MM.1S (cell line): ENCODE measurements at regions not wholly inside any gene's neighbourhood (a gene's known extent, or its start where the extent isn't known, plus 50 kb on each side); places are given as distances from the start of the nearest gene placed in this dataset.

Source experiments
- DNase-seq: peaks from one replicate; pipeline ENCODE4 v3.0.0-alpha.2; 2015
- H2AFZ ChIP-seq: fragments of 300-600 bp; sonication (generic); 2 replicates; pipeline ENCODE4 v1.6.0; 2016; ENCODE audit warnings: antibody characterized with exemption, low read length
- H3F3A ChIP-seq: fragments of 300-600 bp; sonication (generic); 2 replicates; pipeline ENCODE4 v1.6.1; 2016; ENCODE audit warnings: mild to moderate bottlenecking, antibody characterized with exemption, low read length, moderate library complexity, mixed read lengths; ENCODE audit not compliant: insufficient read depth
- H3K27ac ChIP-seq: fragments of 300-600 bp; sonication (generic); 2 replicates; pipeline ENCODE4 v1.5.1; 2016; ENCODE audit warnings: mild to moderate bottlenecking, low read length
- H3K27me3 ChIP-seq: fragments of 300-600 bp; sonication (generic); replicated peaks from 2 replicates; pipeline ENCODE4 v1.6.0; 2016; ENCODE audit warnings: low read length; ENCODE audit not compliant: insufficient read depth
- H3K36me3 ChIP-seq: fragments of 300-600 bp; sonication (generic); replicated peaks from 2 replicates; pipeline ENCODE4 v1.6.1; 2016; ENCODE audit warnings: mild to moderate bottlenecking, low read length, mixed read lengths; ENCODE audit not compliant: insufficient read depth
- H3K4me1 ChIP-seq: fragments of 300-600 bp; sonication (generic); 2 replicates; pipeline ENCODE4 v1.6.1; 2016; ENCODE audit warnings: low read length, mixed read lengths
- H3K4me2 ChIP-seq: fragments of 300-600 bp; sonication (generic); 2 replicates; pipeline ENCODE4 v1.6.0; 2016; ENCODE audit warnings: low read depth, low read length
- H3K4me3 ChIP-seq: fragments of 300-600 bp; sonication (generic); 2 replicates; pipeline ENCODE4 v1.5.1; 2016; ENCODE audit warnings: low read length, mixed read lengths
- H3K79me2 ChIP-seq: fragments of 300-600 bp; sonication (generic); 2 replicates; pipeline ENCODE4 v1.6.1; 2016; ENCODE audit warnings: mixed run types, low read length, mixed read lengths
- H3K9ac ChIP-seq: fragments of 300-600 bp; sonication (generic); 2 replicates; pipeline ENCODE4 v1.6.1; 2016; ENCODE audit warnings: low read length, mixed read lengths
- H3K9me2 ChIP-seq: fragments of 300-600 bp; sonication (generic); replicated peaks from 2 replicates; pipeline ENCODE4 v1.6.1; 2016; ENCODE audit warnings: mild to moderate bottlenecking, low read length, mixed read lengths; ENCODE audit not compliant: insufficient read depth
- H3K9me3 ChIP-seq: fragments of 300-600 bp; sonication (generic); replicated peaks from 2 replicates; pipeline ENCODE4 v1.6.1; 2016; ENCODE audit warnings: mild to moderate bottlenecking, low read length, mixed read lengths; ENCODE audit not compliant: insufficient read depth
- H4K20me1 ChIP-seq: fragments of 300-600 bp; sonication (generic); 2 replicates; pipeline ENCODE4 v1.6.1; 2016; ENCODE audit warnings: mild to moderate bottlenecking, low read length, moderate library complexity, mixed read lengths; ENCODE audit not compliant: insufficient read depth
- EZH2 ChIP-seq: fragments of 300-600 bp; sonication (generic); optimal IDR thresholded peaks from 2 replicates; pipeline ENCODE3; 2017; ENCODE audit warnings: low read depth, mild to moderate bottlenecking, antibody characterized with exemption, low read length, mixed read lengths
- EZH2phosphoT487 ChIP-seq: fragments of 300-600 bp; sonication (generic); IDR thresholded peaks from 2 replicates; pipeline ENCODE4 v1.6.1; 2018; ENCODE audit warnings: antibody characterized with exemption, low read length
- TF ChIP-seq, protein P1 (sequence below): fragments of 300-600 bp; sonication (generic); IDR thresholded peaks from 2 replicates; pipeline ENCODE4 v1.5.1; 2016; ENCODE audit warnings: antibody characterized with exemption, low read length, mixed read lengths

DNA sequence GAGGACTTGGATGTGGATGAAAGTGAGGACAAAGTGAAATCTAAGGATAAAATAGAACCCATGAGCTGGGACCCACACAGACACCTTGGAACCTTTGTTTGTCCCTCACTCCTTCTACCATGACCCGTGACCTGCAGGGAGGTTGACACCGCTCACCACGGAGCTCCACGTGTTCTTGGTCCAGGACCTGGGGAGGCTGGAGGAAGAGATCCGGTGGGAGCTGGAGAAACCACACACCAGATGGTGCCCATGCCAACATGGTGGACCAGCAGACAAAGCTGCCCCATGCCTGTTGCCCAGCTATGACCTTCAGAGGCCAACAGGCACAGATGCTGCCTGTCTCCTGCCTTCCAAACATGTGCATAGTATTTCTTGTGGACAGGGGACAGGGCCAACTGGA, 721.9 kb downstream of the PTPRU start:
- Histone ChIP-seq H3K36me3 (no peaks in the 10 kb centered on the region), H3K27ac (no peak overlapping the region), H3K9me2 (no peaks in the 10 kb centered on the region), H2AFZ (no peak overlapping the region), H3K27me3 (peaks cover 75% of the 10 kb centered on the region), H4K20me1 (no peaks in the 10 kb centered on the region), H3K4me1 (no peaks in the 10 kb centered on the region), H3K79me2 (no peaks in the 10 kb centered on the region), H3K9me3 (no peaks in the 10 kb centered on the region), H3K4me3 (no peak overlapping the region), H3K9ac (no peak overlapping the region), H3F3A (no peaks in the 10 kb centered on the region), H3K4me2 (no peak overlapping the region)
- no peak for DNase-seq
- TF ChIP-seq, protein P1, sequence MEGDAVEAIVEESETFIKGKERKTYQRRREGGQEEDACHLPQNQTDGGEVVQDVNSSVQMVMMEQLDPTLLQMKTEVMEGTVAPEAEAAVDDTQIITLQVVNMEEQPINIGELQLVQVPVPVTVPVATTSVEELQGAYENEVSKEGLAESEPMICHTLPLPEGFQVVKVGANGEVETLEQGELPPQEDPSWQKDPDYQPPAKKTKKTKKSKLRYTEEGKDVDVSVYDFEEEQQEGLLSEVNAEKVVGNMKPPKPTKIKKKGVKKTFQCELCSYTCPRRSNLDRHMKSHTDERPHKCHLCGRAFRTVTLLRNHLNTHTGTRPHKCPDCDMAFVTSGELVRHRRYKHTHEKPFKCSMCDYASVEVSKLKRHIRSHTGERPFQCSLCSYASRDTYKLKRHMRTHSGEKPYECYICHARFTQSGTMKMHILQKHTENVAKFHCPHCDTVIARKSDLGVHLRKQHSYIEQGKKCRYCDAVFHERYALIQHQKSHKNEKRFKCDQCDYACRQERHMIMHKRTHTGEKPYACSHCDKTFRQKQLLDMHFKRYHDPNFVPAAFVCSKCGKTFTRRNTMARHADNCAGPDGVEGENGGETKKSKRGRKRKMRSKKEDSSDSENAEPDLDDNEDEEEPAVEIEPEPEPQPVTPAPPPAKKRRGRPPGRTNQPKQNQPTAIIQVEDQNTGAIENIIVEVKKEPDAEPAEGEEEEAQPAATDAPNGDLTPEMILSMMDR = no peak
- TF ChIP-seq EZH2phosphoT487 (no peak), EZH2 (no peak)

DNA sequence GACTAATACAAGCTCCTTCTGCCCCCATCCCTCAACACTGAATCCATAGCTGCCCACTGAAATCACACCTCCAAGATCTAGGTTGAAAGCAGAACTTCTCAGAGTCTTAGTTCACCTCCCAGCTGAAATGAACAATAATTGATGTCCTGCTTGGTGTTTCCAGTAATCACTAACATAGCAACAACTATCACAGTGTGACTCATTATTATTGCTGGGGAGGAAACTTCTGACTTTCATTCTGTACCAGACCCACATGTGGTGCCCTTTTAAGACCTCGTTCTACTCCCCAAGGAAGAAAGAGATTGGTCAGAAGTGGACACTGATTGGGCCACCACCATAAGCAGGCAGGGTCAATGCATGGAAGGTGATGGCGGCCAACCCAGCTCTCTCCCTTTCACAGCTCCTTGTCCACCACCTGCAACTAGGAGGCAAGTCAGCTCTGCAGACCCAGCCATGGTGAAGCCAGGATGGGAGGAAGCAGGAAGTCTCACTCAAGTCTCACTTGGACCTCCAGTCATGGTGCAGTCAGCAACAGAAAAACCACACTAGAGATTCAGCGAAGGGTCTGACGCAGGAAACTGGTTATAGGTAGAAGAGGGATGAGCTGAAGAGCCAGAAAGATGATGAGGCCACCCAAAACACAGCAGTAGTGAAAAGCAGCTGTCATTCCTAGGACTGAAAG, 720.2 kb downstream of the PTPRU start:
- Histone ChIP-seq H3K4me2 (no peak overlapping the region), H4K20me1 (no peaks in the 10 kb centered on the region), H3K9ac (no peak overlapping the region), H3K27ac (no peak overlapping the region), H3K36me3 (no peaks in the 10 kb centered on the region), H3K79me2 (no peaks in the 10 kb centered on the region), H3K9me2 (no peaks in the 10 kb centered on the region), H3F3A (no peaks in the 10 kb centered on the region), H2AFZ (no peak overlapping the region), H3K4me3 (no peak overlapping the region), H3K9me3 (no peaks in the 10 kb centered on the region), H3K4me1 (no peaks in the 10 kb centered on the region), H3K27me3 (peaks cover 70% of the 10 kb centered on the region)
- TF ChIP-seq EZH2 (no peak), EZH2phosphoT487 (no peak)
- TF ChIP-seq, protein P1 = no peak
- no peak for DNase-seq

DNA sequence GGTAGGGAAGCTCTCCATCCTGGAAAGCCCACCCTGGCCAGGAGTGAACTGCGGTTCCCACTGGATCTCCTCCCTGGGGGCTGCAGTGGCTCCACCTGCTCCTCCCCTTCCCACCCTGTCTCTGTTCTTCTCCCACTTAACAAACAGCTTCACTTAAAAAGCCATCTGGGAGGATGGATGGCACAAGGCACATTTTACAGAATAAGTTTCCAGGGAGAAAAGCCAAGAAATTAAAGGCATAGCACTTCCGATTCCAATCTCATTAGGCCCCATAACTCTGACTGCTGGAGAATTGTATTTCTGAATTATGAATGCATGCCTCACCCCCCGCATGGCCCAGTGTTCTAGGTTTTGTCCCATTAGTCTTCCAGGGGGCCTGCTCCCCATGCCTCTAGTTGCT, 718.3 kb downstream of the PTPRU start:
- TF ChIP-seq EZH2 (no peak), EZH2phosphoT487 (no peak)
- TF ChIP-seq, protein P1 = no peak

More for the DNA sequence above, 718.3 kb downstream of the PTPRU start:
- Histone ChIP-seq H3K9me2 (no peaks in the 10 kb centered on the region), H3K4me2 (no peak overlapping the region), H3K4me3 (no peak overlapping the region), H3K27ac (no peak overlapping the region), H3K9me3 (no peaks in the 10 kb centered on the region), H3K9ac (no peak overlapping the region), H3K4me1 (no peaks in the 10 kb centered on the region), H4K20me1 (no peaks in the 10 kb centered on the region), H3K79me2 (no peaks in the 10 kb centered on the region), H3K27me3 (peaks cover 69% of the 10 kb centered on the region), H2AFZ (no peak overlapping the region), H3K36me3 (no peaks in the 10 kb centered on the region), H3F3A (no peaks in the 10 kb centered on the region)
- no peak for DNase-seq
